Calu3 (cell line): ENCODE measurements at regions not wholly inside any gene's neighbourhood (a gene's known extent, or its start where the extent isn't known, plus 50 kb on each side); places are given as distances from the start of the nearest gene placed in this dataset.
A peak's percentile ranks its signal among the peaks of the same experiment; 100 is the strongest.

ENCODE experiments used
- BruUV-seq: library from RNA; stranded (reverse); fragments of 400-500 nt; replicated peaks from 2 replicates; lab custom pipeline; 2021; lab: Mats Ljungman, UMichigan
- CTCF ChIA-PET: fragments of 300-600 bp; sonication (Branson Sonifier 250); formaldehyde crosslinking; loops from one replicate; lab custom pipeline; 2022; ENCODE audit warnings: antibody characterized with exemption; lab: Charles Lee
- DNase-seq: peaks from one replicate; pipeline ENCODE4 v3.0.0; 2022
- H3K27ac Mint-ChIP-seq: one replicate; pipeline ENCODE4 v1.8.0; 2022; ENCODE audit warnings: mixed read lengths; ENCODE audit not compliant: unreplicated experiment
- H3K27me3 Mint-ChIP-seq: one replicate; pipeline ENCODE4 v1.8.0; 2022; ENCODE audit warnings: mixed read lengths; ENCODE audit not compliant: unreplicated experiment
- H3K36me3 Mint-ChIP-seq: one replicate; pipeline ENCODE4 v1.8.0; 2022; ENCODE audit warnings: mild to moderate bottlenecking, moderate library complexity, mixed read lengths; ENCODE audit not compliant: insufficient read depth, unreplicated experiment
- H3K4me1 Mint-ChIP-seq: one replicate; pipeline ENCODE4 v1.8.0; 2022; ENCODE audit warnings: mild to moderate bottlenecking, low read depth, mixed read lengths; ENCODE audit not compliant: unreplicated experiment
- H3K4me3 Mint-ChIP-seq: one replicate; pipeline ENCODE4 v1.8.0; 2022; ENCODE audit warnings: mild to moderate bottlenecking, low read depth, moderate library complexity, mixed read lengths; ENCODE audit not compliant: unreplicated experiment
- H3K9me3 Mint-ChIP-seq: one replicate; pipeline ENCODE4 v1.8.0; 2022; ENCODE audit warnings: low read depth, mixed read lengths; ENCODE audit not compliant: unreplicated experiment
- CTCF ChIP-seq: fragments of 200-600 bp; IDR thresholded peaks from one replicate; pipeline ENCODE4 v1.8.0; 2022; ENCODE audit warnings: antibody characterized with exemption; ENCODE audit not compliant: unreplicated experiment
- intact Hi-C: fragments of 100-400 bp; cut with micrococcal nuclease; formaldehyde crosslinking; loops from one replicate; pipeline ENCODE4 v1.10.0; 2022; ENCODE audit not compliant: unreplicated experiment

DNA sequence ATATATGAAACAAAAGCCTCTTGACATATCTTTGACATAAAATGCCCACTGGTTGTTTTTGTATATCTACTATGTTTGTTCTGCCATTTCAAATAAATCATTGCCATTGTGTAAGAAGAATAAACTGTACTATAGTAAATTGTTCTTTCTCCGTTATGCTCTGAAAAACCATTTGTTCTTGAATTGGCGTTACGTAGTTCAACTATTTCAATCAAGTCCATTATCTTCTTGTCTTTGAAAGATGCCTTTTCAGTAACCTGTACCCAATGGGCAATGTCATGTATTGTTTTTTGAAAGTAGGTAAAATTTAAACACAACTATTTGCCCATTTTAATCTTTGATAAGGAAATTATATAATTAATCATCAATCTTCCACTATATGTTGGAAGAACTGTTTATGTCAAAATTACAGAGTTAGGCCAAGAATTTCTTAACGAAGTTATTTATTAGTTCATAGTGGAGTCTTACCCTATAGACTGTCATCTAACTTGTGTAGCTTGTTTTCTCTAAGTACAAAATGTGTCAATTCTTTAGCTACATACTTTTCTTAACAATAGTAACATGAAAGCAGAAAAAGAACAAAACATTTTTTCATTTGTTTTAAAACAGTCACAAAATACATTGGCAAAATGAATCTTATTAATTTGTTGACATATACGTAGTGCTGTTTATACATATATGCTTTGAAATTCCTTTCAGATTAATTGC lies 294.8 kb downstream of the PTPRC start:
- CTCF ChIA-PET: no interaction called here
- Mint-ChIP-seq H3K27ac (no peak overlapping the region), H3K4me3 (no peak overlapping the region), H3K4me1 (peaks cover 15% of the 10 kb centered on the region), H3K36me3 (peaks cover 25% of the 10 kb centered on the region), H3K9me3 (no peaks in the 10 kb centered on the region), H3K27me3 (no peaks in the 10 kb centered on the region)
- no peak for TF ChIP-seq CTCF
- no peak for DNase-seq
- BruUV-seq: no TSS peak
- intact Hi-C loops: loop anchor here (2.0 to 10.0 kb wide), 3 partner anchors 53 to 531 kb away; no protein-coding TSS in a partner anchor

DNA sequence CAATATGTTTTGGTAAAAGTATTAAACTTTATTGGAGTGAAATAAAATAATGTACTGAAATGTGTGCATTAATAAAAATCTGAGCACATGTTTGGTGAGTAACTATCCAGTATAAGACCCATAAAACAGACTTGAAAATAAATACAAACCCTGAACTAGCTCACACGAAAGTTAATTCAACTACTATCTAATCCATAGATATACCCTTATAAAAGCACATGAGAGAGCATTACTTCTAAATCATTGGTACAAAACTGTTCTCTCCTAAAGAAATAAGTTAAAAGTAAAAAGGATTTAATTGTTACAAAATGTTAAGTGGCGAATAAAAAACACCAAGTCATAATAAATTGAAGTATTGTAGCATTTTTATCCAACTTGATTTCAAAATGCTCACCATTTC lies 295.6 kb downstream of the PTPRC start:
- Mint-ChIP-seq H3K27ac (no peak overlapping the region), H3K4me1 (peaks cover 13% of the 10 kb centered on the region), H3K9me3 (no peaks in the 10 kb centered on the region), H3K36me3 (peaks cover 20% of the 10 kb centered on the region), H3K27me3 (no peaks in the 10 kb centered on the region), H3K4me3 (no peak overlapping the region)
- DNase-seq: no peak
- CTCF ChIA-PET: no interaction called here
- intact Hi-C loops: loop anchor here (2.0 to 10.0 kb wide), 3 partner anchors 54 to 530 kb away; no protein-coding TSS in a partner anchor
- TF ChIP-seq CTCF: no peak
- BruUV-seq: no TSS peak

- Mint-ChIP-seq H3K27me3 (no peaks in the 10 kb centered on the region), H3K36me3 (peaks cover 15% of the 10 kb centered on the region), H3K9me3 (no peaks in the 10 kb centered on the region), H3K27ac (no peak overlapping the region), H3K4me3 (no peak overlapping the region), H3K4me1 (peaks cover 8% of the 10 kb centered on the region)
- CTCF ChIA-PET: interaction anchor here (0.9 to 1.4 kb wide), 2 partner anchors 19 to 170 kb away, joined by 3 read pairs; no protein-coding TSS in a partner anchor
- DNase-seq: peak; percentile 49
- TF ChIP-seq CTCF: no peak
- no TSS peak for BruUV-seq
- intact Hi-C loops: loop anchor here (2.0 to 10.0 kb wide), 4 partner anchors 54 to 530 kb away; no protein-coding TSS in a partner anchor
These were observed 296.1 kb downstream of the PTPRC start for GRCh38 chr1:198934901-198935305.

- Mint-ChIP-seq H3K27me3 (no peaks in the 10 kb centered on the region), H3K4me3 (no peak overlapping the region), H3K27ac (no peak overlapping the region), H3K9me3 (no peaks in the 10 kb centered on the region), H3K4me1 (peaks cover 3% of the 10 kb centered on the region), H3K36me3 (peaks cover 10% of the 10 kb centered on the region)
- TF ChIP-seq CTCF: no peak
- peak; percentile 97 for DNase-seq
- intact Hi-C loops: loop anchor here (2.0 to 10.0 kb wide), 4 partner anchors 55 to 529 kb away; no protein-coding TSS in a partner anchor
- CTCF ChIA-PET: interaction anchor here (0.5 to 1.7 kb wide), 5 partner anchors 20 to 178 kb away, joined by 3 to 6 read pairs (median 3); no protein-coding TSS in a partner anchor
- BruUV-seq: no TSS peak
These were observed 296.6 kb downstream of the PTPRC start for GRCh38 chr1:198935306-198935921.
